AG09319 (cell line): ENCODE measurements at regions not wholly inside any gene's neighbourhood (a gene's known extent, or its start where the extent isn't known, plus 50 kb on each side); places are given as distances from the start of the nearest gene placed in this dataset.

Experiments
- DNase-seq: peaks from one replicate; pipeline ENCODE4 v3.0.0-alpha.2; 2010; ENCODE audit warnings: low read depth; ENCODE audit errors: extremely low read depth
- TF ChIP-seq, protein P1 (sequence below): IDR thresholded peaks from 2 replicates; pipeline ENCODE4 v1.5.1; 2011; ENCODE audit warnings: low read depth, mild to moderate bottlenecking, inconsistent platforms, low read length, moderate library complexity

DNA sequence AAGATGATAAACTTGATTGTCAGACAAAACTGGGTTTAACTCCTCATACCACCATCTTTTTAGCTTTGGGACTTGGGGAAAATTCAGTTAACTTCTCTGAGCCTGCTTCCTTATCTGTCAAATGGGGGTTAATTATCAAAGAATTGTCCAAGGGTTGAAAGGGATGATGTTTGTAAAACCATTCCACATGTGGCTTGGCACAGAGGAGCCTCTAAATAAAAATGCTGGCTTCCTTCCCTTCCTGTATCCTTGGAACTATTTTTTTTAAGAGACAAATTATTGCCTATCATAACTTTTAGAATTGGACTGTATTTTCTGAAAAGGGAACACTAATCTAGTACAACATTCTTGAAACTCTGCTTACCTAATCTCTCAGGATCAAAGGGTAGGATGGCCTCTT, 143.4 kb upstream of the USP24 start:
- TF ChIP-seq, protein P1, sequence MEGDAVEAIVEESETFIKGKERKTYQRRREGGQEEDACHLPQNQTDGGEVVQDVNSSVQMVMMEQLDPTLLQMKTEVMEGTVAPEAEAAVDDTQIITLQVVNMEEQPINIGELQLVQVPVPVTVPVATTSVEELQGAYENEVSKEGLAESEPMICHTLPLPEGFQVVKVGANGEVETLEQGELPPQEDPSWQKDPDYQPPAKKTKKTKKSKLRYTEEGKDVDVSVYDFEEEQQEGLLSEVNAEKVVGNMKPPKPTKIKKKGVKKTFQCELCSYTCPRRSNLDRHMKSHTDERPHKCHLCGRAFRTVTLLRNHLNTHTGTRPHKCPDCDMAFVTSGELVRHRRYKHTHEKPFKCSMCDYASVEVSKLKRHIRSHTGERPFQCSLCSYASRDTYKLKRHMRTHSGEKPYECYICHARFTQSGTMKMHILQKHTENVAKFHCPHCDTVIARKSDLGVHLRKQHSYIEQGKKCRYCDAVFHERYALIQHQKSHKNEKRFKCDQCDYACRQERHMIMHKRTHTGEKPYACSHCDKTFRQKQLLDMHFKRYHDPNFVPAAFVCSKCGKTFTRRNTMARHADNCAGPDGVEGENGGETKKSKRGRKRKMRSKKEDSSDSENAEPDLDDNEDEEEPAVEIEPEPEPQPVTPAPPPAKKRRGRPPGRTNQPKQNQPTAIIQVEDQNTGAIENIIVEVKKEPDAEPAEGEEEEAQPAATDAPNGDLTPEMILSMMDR, result no peak
- DNase-seq, result no peak

DNA sequence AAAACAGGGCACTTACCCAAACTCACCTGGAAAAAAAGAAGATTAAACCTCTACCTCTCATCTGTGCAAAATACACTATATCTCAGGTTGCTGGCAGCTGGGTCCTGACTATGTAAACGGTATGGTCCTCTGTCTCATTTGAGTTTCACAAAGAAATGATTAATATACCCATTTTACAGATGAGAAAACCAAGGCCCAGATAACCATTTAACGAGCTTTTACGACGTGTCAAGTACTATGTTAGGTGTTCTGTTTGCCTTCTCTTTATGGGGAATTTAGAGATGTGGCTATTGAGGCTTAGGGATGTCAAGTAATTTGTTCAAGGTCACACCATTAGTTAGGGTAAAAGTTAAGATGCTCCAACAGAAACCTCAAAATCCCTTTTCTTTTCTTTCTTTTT, 140.4 kb upstream of the USP24 start:
- TF ChIP-seq, protein P1, result no peak
- DNase-seq, result no peak

DNA sequence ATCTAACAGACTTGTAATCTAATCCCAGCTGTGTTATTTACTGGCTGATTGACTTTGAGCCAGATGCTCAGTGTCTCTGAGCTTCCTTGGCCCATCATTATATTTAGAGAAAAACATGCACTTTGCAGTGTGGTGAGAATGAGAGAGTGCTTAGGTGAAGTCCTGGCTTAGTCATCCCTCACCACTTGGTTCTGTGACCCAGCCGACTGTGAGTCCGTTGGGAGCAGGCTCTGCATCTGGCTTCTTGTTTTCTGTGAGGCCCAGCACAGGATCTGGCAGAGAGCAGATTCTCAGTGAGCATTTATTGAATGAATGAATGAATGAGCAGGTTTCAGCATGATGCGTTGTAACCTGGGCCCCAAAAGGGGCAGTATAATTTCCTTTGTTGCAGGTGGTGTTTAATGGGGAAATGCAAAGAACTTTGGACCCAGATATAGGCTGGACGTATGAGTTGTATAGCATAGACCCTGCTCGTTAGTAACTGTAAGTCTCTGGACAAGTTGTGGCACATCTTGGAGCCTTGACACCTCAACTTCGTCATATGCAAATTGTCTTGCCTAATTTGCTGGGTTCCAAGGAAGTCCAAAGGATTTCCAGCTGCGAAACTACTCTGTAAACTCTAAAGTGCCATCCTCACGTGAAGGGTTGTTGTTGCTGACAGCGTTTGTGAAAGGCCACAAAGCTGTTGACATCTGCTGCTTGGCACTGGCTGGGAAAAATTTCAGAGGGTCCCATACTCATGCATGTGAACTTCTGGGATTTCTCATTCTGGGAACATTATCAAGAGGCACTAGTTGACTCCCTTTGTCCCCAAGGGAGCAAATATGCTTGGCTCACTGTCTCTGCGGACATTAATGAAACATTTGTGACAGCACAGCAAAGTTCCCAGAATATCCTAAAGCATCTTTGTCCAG, 138.8 kb upstream of the USP24 start:
- DNase-seq, result no peak
- TF ChIP-seq, protein P1, result no peak

DNA sequence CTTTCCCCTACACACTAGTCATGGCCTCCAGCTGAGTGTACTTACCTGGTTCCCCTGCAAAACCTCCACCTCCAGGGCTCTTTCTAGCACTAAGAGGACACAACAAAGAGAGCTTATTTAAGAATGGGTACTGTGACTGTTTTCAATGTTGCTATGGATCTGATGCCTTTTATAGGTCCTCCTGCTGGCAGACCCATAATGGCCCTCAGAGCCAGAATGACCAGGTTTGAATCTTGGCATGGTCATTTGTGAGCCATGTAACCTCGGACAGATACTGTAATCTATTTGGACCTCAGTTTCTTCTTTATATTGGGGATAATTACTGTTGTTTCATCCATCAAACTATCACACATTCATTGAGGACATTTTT, 137.6 kb upstream of the USP24 start:
- no peak for DNase-seq

DNA sequence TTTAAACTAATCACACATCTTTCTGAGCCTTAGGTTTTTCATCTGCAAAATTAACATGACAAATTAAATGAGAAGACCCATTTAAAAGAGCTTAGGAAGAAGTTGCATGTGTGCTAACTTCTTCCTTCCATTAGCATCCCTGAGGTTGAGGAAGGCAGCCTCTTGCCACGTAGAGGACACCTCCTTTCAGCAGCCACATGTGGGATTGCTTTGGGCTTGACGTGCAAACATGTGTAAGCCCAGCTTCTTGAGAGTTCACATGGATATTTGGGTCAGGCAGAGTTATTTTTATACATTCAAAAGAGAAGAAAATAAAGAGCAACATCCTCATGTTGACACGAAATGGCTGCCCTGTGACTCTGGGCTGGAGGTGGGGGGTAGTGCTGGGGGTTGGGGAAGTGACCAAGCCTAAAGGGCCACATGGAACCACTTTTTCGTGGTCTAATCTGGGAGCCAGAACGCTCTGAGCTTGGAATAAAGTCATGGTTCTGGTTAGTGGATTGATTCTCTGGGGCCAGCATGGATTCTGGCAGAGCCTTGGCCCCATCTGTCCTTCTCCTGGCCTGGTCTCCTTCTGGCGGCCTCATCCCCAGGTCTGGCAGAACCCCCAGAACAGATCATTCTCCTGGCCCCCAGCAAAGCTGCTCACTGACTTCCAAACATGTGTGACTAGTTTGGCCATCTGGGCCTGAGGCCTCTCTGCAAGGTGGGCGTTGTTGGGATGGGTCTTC, 137.1 kb upstream of the USP24 start:
- TF ChIP-seq, protein P1, result no peak
- no peak for DNase-seq

More for the DNA sequence above, 137.6 kb upstream of the USP24 start:
- TF ChIP-seq, protein P1, result no peak

DNA sequence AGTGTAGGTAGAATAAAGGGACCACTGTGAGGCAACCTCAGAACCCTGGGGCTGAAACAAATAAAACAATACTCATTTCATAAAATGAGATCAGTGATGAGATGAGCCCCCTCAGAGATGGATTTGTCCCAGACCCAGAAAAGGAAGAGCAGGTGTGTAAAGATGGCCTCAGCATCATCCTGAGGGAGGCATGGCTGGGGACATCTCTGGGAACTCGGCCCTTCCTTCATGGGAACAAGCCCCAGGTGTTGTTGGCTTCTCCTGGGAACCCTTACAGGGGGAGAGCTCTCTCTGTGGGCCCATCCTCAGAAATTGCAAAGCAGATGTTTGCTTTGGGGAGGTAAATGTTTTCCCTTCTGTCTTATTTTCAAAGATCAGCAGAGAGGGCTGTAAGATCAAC, 133.2 kb upstream of the USP24 start:
- TF ChIP-seq, protein P1, result no peak
- DNase-seq, result no peak

DNA sequence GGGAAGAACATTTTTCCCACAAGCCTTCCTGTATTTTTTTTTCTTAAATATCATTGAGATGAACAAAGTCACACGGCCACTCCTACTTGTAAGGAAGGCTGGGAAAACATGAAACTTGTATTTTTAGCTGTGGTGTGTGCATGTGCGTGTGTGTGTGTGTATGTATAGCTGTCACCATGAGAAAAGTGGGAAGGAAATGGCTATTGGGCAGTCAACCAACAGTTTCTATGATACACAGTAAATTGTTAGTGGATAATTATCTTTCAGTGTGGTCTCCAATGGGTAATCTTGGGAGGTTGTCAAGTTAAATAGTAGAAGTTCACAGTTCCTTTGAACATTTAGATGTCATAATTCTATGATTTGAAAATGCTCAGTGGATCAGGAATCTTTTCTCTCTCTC, 132.7 kb upstream of the USP24 start:
- TF ChIP-seq, protein P1, result no peak
- no peak for DNase-seq
